HG03432 (cell line): ENCODE measurements at regions not wholly inside any gene's neighbourhood (a gene's known extent, or its start where the extent isn't known, plus 50 kb on each side); places are given as distances from the start of the nearest gene placed in this dataset.

Experiments
- ATAC-seq: cut with Tn5 transposase; IDR thresholded peaks from one replicate; pipeline ENCODE4 v1.9.1; 2021; ENCODE audit warnings: mild to moderate bottlenecking, moderate library complexity; ENCODE audit not compliant: unreplicated experiment

GRCh38 chr3:44072601-44073540, 168.8 kb upstream of the TOPAZ1 start:
- no peak for ATAC-seq

GRCh38 chr3:44074181-44074580, 167.5 kb upstream of the TOPAZ1 start:
- ATAC-seq = no peak

GRCh38 chr3:44076221-44076829, 165.4 kb upstream of the TOPAZ1 start:
- ATAC-seq = no peak

GRCh38 chr3:44077267-44077666, 164.4 kb upstream of the TOPAZ1 start:
- no peak for ATAC-seq

GRCh38 chr3:44078863-44079262, 162.8 kb upstream of the TOPAZ1 start:
- ATAC-seq = no peak

- ATAC-seq = no peak
Observed at GRCh38 chr3:44079916-44080315, 161.8 kb upstream of the TOPAZ1 start.

- ATAC-seq = no peak
Observed at GRCh38 chr3:44080474-44081072, 161.1 kb upstream of the TOPAZ1 start.

GRCh38 chr3:44090036-44090435, 151.7 kb upstream of the TOPAZ1 start:
- ATAC-seq = no peak

- ATAC-seq = no peak
Observed at GRCh38 chr3:44092497-44092896, 149.2 kb upstream of the TOPAZ1 start.

GRCh38 chr3:44093531-44093930, 148.2 kb upstream of the TOPAZ1 start:
- ATAC-seq = no peak

- ATAC-seq = no peak
Observed at GRCh38 chr3:44098656-44099415, 142.8 kb upstream of the TOPAZ1 start.

GRCh38 chr3:44099566-44100297, 142.0 kb upstream of the TOPAZ1 start:
- ATAC-seq = no peak

- no peak for ATAC-seq
Observed at GRCh38 chr3:44100298-44100695, 141.4 kb upstream of the TOPAZ1 start.

- ATAC-seq = no peak
Observed at GRCh38 chr3:44104043-44104442, 137.6 kb upstream of the TOPAZ1 start.

GRCh38 chr3:44104668-44105321, 136.9 kb upstream of the TOPAZ1 start:
- peak; percentile 98 for ATAC-seq

GRCh38 chr3:44105571-44105970, 136.1 kb upstream of the TOPAZ1 start:
- no peak for ATAC-seq

GRCh38 chr3:44106756-44107155, 134.9 kb upstream of the TOPAZ1 start:
- no peak for ATAC-seq

GRCh38 chr3:44108481-44108880, 133.2 kb upstream of the TOPAZ1 start:
- no peak for ATAC-seq

- ATAC-seq = no peak
Observed at GRCh38 chr3:44109771-44110361, 131.8 kb upstream of the TOPAZ1 start.

- ATAC-seq = no peak
Observed at GRCh38 chr3:44110648-44111047, 131.0 kb upstream of the TOPAZ1 start.
